Fibroblast of lung (primary cell): ENCODE measurements at regions not wholly inside any gene's neighbourhood (a gene's known extent, or its start where the extent isn't known, plus 50 kb on each side); places are given as distances from the start of the nearest gene placed in this dataset.

Experiments
- EZH2 ChIP-seq: IDR thresholded peaks from 2 replicates; pipeline ENCODE4 v1.5.1; 2012; ENCODE audit warnings: low read length, control low read depth, mild to moderate bottlenecking; ENCODE audit errors: missing control alignments
- TF ChIP-seq, protein P1 (sequence below), 2 donors: IDR thresholded peaks in 1 of 2; conservative IDR thresholded peaks in 1 of 2; 1 replicate in 1 of 2; 2 replicates in 1 of 2; pipeline ENCODE4 v1.5.1; 2011 to 2012; ENCODE audit warnings: low read length in 2 of 2, control low read depth in 1 of 2, inconsistent platforms in 1 of 2, low read depth in 1 of 2, mild to moderate bottlenecking in 1 of 2

DNA sequence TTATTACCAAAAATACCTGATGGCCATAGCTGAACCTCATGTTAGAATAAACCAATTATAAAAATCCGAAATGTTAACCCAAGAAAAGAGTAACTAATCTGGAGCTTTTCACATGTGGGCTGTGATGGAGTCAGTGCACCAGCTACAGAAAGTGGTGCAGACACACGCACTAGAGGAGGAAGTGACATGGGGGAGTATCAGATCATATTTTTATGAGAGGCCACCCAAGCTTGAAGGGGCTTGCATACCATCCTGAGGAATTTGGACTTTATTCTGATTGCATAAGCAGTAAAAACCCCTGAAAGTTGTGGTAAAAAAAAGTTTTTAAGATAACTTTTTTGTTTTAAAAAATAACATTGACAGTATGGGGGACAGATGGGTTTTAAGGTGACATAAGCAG lies 1148.5 kb upstream of the CELF2 start:
- TF ChIP-seq, protein P1, sequence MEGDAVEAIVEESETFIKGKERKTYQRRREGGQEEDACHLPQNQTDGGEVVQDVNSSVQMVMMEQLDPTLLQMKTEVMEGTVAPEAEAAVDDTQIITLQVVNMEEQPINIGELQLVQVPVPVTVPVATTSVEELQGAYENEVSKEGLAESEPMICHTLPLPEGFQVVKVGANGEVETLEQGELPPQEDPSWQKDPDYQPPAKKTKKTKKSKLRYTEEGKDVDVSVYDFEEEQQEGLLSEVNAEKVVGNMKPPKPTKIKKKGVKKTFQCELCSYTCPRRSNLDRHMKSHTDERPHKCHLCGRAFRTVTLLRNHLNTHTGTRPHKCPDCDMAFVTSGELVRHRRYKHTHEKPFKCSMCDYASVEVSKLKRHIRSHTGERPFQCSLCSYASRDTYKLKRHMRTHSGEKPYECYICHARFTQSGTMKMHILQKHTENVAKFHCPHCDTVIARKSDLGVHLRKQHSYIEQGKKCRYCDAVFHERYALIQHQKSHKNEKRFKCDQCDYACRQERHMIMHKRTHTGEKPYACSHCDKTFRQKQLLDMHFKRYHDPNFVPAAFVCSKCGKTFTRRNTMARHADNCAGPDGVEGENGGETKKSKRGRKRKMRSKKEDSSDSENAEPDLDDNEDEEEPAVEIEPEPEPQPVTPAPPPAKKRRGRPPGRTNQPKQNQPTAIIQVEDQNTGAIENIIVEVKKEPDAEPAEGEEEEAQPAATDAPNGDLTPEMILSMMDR (conservative IDR thresholded peaks at IDR 0.05 in 1 of 2, IDR thresholded peaks at IDR 0.05 in 1 of 2; ENCODE audit: low read depth in 1 of 2, low read length in 2 of 2), result no peak
- no peak for TF ChIP-seq EZH2
